GM18861 (cell line): ENCODE measurements at regions not wholly inside any gene's neighbourhood (a gene's known extent, or its start where the extent isn't known, plus 50 kb on each side); places are given as distances from the start of the nearest gene placed in this dataset.
A peak's percentile ranks its signal among the peaks of the same experiment; 100 is the strongest.

Experiments
- ATAC-seq: cut with Tn5 transposase; IDR thresholded peaks from one replicate; pipeline ENCODE4 v1.9.1; 2021; ENCODE audit not compliant: unreplicated experiment

DNA sequence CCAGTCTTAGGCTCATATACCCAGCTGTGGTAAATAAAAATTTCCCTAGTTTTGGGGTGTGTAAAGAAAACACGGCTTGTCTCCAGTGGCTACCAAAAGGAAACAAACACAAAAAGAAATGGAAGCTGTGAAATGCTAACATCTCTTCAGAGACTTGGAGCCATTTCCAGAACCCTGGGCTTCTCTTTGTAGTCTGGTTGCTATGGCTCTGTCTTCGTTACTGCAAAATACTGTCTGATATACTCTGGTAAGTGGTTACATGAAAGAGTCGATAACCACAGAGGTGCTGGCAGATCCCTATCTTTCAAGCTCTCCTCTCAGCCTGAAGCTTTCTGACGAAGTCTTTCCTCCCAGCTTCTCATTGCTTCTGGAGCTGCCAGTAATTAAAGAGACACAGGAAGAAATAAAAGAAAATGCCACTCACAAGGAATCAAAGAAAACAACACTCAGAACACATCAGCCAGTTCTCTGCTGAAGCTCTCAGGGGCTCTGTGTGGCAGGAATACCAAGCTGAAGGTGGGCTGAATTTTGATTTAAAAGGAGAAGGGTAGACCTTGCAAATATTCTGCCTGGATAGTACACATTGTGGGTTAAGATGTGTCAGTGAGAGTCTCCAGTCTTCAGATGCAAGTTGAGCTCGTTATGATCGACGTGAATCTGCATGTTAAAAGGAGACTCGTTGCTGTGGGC lies 107.6 kb upstream of the FAM9C start:
- no peak for ATAC-seq

GRCh38 chrX:13149702-13150350 lies 105.4 kb upstream of the FAM9C start:
- no peak for ATAC-seq

GRCh38 chrX:13147733-13148132 lies 103.3 kb upstream of the FAM9C start:
- ATAC-seq: no peak

GRCh38 chrX:13147147-13147546 lies 102.7 kb upstream of the FAM9C start:
- no peak for ATAC-seq

DNA sequence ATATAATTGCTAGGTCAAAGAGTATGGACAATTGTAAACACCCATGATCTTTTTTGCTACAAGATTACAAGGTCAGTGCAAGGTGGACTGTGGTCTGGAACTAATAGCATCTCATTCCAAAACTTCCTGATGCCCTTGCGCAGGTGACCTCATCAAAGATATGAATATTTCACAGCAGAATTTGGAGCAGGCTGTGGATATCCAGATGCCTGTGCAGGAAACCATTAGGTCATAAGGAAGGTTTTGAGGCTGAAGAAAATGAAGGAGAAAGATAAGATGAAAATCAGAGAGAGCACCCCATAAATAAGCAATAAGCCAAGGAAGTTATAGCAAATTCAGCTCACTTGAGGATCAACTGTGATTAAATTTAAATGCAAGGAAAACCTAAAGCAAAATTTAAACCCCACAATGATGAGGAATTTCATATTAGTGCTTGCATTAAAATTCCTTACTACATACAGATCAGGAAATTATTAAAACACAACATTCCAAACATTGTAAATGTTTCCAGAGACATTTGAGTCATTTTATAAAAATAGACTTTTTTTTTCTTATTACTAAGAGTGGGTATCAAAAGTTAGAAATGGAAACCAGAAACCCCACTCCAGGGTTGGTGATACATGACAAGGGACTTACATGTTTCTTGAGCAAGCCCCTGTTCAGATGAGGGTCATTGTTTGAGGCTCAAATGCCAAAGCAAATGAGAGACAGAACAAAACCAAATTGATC lies 100.7 kb upstream of the FAM9C start:
- ATAC-seq: no peak

GRCh38 chrX:13142891-13143290 lies 98.5 kb upstream of the FAM9C start:
- no peak for ATAC-seq

DNA sequence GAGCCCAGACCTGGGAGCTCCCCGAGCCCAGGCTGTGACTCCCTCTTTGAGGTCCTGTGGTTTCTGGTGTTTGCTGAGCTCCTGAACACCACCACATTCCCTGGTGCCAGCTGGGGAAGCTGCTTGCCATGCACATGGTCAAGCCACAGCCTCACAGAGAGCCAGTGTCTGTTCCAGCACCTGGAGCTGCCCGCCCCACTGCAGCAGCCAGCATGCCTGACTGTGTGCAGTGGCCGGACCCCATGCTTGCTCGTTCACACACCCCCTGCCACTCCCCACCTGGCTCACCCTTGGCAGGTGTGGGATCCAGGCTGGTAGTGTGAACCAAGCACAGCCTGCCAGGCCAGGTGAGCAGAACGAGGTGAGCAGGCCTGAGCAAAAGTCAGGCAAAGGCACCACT lies 95.6 kb upstream of the FAM9C start:
- ATAC-seq: no peak

GRCh38 chrX:13131396-13132137 lies 87.1 kb upstream of the FAM9C start:
- peak; percentile 66 for ATAC-seq

- ATAC-seq: no peak
Observed at GRCh38 chrX:13130816-13131215, 86.4 kb upstream of the FAM9C start.

GRCh38 chrX:13128104-13128503 lies 83.7 kb upstream of the FAM9C start:
- ATAC-seq: no peak

- no peak for ATAC-seq
Observed at GRCh38 chrX:13126775-13127174, 82.4 kb upstream of the FAM9C start.

GRCh38 chrX:13125188-13125587 lies 80.8 kb upstream of the FAM9C start:
- no peak for ATAC-seq

DNA sequence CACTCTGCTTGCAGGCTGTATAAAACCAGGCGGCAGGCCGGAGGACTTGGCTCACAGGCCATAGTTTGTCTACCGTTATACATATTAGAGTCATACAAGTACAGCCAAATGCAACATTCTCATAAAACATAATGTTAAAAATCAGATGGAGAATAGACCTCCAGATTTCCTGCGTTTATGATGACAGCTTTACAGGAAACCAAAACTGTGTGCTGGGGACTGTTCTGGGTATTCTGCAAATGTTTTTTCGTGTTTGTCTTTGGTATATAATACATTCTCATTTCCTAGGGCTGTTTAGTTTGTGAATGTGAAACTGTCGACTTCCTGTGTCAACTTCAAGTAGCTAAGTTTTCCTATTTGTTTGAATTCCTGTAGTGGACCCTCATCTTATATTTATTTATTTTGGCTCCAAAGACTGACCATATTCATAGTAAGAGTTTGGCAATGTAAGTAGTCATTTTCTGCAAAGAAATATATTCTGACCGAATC lies 79.5 kb upstream of the FAM9C start:
- no peak for ATAC-seq

GRCh38 chrX:13123247-13123856 lies 78.9 kb upstream of the FAM9C start:
- ATAC-seq: no peak

DNA sequence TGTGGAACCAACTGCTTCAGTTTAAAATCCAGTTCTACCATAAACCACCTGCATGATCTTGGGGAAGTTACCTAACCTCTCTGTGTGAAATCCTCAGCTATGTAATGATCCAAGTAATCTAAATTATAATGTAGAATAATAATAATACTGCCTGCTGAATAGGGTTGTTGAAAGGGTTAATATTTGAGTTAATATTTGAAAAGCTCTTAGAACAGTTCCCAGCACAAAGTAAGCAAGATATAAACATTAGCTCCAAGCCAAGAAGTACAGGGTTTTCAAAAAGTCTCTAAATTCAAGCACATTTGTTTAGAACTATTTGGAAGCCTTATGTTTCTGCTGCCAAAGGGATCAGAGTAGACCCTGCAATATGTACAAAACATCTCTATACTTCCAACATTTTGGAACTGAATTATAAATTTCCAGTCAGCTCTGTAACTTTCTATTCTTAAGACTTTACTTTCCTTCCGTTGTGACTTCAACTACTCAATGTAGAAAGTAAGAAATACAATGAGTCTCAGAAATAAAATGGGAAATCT lies 76.7 kb upstream of the FAM9C start:
- ATAC-seq: no peak

DNA sequence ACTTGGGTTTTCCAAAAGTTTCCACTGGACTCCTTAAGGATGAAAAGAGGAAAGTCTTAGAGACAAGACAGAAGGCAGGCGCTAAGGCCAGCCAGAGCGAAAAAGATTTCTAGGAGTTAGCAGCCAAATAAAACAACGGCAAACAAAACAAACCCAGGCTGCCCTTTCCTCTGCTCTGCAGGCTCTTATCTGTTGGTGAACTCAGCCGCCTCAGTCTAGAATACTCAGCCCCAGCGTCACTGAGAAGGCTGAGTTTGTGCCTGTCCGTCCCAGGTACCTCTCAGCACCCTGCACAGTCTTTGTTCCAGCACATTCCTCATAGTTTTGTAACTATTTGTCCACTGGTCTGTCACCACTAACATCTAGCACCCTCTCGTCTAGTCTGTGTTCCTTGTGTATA lies 75.6 kb upstream of the FAM9C start:
- no peak for ATAC-seq

GRCh38 chrX:13119386-13119785 lies 75.0 kb upstream of the FAM9C start:
- no peak for ATAC-seq

DNA sequence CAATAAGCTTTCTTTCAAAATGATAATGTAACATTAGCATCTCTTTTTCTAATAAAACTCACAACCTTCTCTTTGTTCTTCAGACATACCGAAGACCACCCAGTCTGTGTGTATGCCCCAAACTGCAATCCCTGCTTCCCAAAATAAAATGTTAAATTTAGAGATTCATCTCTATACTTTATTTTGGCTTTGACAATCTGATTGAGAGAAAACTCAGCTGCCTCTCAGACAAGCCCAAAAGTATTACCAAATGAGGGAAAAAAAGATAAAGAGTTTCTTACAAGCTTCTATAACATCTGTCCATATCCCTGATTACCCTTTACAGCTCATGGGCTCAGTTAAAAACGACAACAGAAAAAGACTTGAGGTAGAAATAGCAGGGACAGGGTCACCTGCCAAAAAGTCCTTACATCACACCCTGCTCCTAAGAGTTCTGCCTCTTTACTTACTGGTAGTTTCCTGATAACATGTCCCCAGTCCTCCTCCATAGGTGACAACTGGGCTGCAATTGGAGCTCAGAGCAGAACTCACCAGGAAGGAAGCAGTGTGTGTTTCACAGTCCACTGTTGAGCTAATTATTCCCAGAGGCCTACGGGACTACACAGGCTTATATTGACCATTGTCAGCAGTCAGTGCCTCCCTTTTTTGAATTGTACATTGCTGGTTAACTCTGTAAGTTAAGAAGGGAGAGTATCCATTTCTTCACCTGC lies 70.9 kb upstream of the FAM9C start:
- no peak for ATAC-seq

DNA sequence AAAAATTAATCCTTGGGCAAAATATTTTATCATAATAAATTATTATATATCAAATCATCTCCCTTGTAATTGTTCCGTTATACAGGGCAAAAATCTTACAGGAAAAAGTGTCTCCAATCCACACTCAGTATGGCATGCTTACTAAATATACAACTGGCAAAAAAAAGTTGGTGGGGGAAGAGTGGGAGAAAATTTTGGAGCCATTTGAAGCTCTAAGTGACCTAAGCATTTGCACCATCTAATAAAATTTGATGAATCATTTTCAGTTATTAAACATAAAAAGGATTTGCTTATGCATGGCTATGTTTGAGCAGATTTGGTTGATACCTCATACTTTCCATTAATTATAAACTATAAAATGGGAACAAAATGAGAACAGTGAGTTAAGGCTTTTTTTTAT lies 68.1 kb upstream of the FAM9C start:
- no peak for ATAC-seq
